GM21576 (cell line): ENCODE measurements at regions not wholly inside any gene's neighbourhood (a gene's known extent, or its start where the extent isn't known, plus 50 kb on each side); places are given as distances from the start of the nearest gene placed in this dataset.
"Not testable (repeated sequence)": the region's sequence is repeated elsewhere in the genome, so short reads cannot be mapped to it uniquely, and the experiment has no call there.

Source experiments
- ATAC-seq: cut with Tn5 transposase; IDR thresholded peaks from one replicate; pipeline ENCODE4 v1.9.1; 2021; ENCODE audit warnings: mild to moderate bottlenecking, moderate library complexity; ENCODE audit not compliant: unreplicated experiment

DNA sequence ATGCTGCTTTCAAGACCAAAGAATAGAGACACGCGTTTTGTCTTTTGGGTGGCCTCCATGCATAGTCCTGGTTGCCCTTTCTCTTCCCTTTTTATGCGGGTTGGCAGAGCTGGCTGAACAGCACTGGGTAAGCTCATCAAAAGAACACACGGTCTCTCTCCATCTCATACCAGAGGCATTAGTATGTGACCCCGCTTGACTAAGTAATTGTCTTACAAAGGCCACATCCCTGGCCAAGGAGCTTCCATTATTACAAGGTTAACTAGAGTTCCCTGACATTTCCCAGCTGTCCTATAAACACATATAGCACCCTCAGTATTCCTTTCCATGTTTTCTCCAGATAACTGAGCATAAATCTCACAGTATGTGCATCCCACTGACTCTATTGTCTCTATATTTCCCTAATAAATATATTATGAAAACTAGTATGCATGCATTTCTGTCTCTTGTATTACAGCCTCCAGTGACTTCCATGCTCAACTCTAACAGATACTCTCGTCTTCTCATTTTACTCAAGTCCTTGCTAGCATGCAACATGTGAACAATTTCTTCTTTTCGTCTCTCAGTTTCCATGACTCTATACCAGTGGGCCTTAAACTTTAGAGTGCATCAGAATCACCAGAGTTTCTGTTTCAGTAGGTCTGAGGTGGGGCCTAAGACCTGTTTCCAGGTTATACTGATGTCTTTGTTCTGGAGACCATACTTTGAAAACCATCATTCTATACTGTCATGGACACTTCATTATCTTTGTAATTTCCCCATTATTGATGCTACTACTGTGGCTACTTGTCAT lies 247.7 kb upstream of the ARSJ start:
- no peak for ATAC-seq

GRCh38 chr4:114229706-114230105 lies 250.3 kb upstream of the ARSJ start:
- no peak for ATAC-seq

GRCh38 chr4:114236171-114236769 lies 256.8 kb upstream of the ARSJ start:
- ATAC-seq, result no peak

- ATAC-seq, result no peak
Measured at GRCh38 chr4:114237997-114238396, 258.6 kb upstream of the ARSJ start.

GRCh38 chr4:114249561-114249960 lies 270.1 kb upstream of the ARSJ start:
- ATAC-seq, result no peak

GRCh38 chr4:114249976-114250375 lies 270.5 kb upstream of the ARSJ start:
- ATAC-seq, result no peak

GRCh38 chr4:114250439-114250891 lies 271.0 kb upstream of the ARSJ start:
- ATAC-seq, result no peak

GRCh38 chr4:114251020-114251419 lies 271.6 kb upstream of the ARSJ start:
- no peak for ATAC-seq

DNA sequence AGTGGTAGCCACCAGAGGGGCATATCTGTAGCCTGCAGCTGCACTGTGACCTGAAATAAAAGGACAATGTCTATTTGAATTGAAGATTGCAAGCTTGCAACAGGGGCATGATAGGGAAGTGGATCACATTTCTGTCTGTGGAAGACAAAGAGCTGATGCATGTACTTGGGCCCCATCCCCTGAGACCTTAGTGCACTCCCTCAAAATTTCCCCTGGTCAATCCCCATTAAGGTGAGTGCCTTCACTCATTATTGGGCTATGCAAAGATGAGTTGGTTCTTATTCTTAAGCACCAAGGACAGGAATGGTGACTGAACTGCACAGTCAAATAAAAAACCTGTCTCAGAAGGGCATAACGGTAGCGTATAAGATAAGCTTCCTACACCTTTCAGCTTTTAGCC lies 273.1 kb upstream of the ARSJ start:
- no peak for ATAC-seq

- no peak for ATAC-seq
Measured at GRCh38 chr4:114257501-114257900, 278.1 kb upstream of the ARSJ start.

- ATAC-seq, result not testable (repeated sequence)
Measured at GRCh38 chr4:114262421-114262820, 283.0 kb upstream of the ARSJ start.

- ATAC-seq, result no peak
Measured at GRCh38 chr4:114263233-114263632, 283.8 kb upstream of the ARSJ start.

DNA sequence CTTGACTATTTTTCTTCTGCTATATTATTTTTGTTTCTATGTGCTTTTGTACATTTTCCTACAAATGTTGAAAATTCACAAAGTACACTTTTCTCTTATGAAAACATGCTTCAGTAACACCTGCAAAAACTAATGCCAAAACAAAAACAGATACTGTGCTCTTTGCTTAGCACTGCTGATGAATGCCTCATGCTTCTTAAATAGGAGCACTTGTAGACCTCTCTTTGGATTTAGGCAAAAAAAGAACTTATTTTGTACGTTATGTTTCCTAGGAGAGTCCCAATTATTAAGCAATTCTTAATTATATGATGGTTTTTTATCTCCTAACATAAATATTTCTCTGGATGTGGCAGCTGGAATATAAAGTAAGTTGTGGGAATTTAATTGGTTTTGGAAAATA lies 285.0 kb upstream of the ARSJ start:
- no peak for ATAC-seq

GRCh38 chr4:114264877-114265291 lies 285.4 kb upstream of the ARSJ start:
- ATAC-seq, result no peak

DNA sequence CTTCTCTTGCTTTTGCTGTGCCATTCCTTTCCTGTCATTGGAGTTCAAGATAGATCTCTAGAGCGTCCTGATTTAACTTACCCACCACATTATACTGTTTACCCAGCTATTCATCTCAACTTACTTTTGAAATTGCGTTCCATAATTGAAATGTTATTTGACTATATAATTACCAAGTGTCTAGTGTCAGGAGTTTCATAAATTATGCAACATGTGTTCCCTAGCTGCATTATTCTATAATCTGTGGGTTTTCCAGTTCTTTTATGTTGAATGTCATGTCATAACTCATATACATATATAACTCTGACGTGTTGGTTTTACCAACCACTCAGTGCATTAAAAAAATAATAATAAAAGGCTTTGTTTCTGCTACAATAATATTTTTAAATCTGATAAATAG lies 285.9 kb upstream of the ARSJ start:
- ATAC-seq, result no peak

DNA sequence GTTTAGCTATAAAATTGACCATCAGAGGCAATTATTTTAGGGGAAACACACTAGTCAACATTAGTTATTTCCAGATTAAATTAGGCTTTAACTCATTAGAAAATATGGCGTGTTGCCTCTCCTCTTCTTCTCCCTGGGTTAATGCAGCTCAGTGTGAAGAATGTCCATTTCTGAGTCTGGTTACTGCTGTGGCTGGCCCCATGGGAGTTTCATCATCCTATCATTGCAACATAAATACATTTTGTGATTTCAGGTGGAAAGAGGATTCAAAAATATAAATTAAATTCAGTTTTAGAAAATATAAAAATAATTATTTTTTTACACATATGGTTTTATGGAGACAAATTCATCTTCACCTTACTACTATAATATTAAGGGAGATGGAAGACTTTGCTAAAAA lies 288.5 kb upstream of the ARSJ start:
- no peak for ATAC-seq

DNA sequence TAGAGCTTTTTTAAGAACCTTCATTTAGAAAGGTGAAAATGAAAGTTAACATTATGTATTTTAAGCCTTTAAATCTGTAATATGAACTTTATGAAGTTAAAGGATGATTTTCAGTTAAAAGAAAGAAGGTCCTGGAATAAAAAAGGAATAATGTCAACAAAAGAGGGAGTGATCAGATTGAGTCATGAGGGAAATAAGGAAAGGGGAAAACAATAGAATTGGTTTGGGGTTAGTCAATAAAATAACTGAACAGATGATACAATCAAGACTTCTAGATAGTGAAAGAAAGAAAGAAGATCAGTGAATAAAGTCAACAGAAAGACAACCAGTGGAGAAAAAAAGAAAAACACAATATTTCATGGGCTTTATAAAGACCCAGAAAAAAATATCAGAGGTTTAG lies 291.6 kb upstream of the ARSJ start:
- ATAC-seq, result no peak

GRCh38 chr4:114272226-114272625 lies 292.8 kb upstream of the ARSJ start:
- no peak for ATAC-seq

DNA sequence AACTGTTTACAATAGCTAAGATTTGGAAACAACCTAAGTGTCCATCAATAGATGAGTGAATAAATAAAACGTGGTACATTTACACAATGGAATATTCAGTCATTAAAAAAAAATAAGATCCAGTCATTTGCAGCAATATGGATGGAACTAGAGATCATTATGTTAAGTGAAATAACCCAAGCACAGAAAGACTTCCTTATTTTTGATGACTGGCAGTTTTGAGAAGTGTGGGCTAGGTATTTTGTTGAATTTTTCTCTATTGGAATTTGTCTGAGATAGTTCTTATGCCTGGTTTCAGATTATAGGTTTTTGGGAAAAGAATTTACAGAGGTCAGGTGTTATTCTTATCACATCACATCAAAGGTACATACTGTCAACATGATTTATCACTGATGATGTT lies 293.8 kb upstream of the ARSJ start:
- no peak for ATAC-seq

GRCh38 chr4:114277690-114278089 lies 298.2 kb upstream of the ARSJ start:
- ATAC-seq, result no peak

DNA sequence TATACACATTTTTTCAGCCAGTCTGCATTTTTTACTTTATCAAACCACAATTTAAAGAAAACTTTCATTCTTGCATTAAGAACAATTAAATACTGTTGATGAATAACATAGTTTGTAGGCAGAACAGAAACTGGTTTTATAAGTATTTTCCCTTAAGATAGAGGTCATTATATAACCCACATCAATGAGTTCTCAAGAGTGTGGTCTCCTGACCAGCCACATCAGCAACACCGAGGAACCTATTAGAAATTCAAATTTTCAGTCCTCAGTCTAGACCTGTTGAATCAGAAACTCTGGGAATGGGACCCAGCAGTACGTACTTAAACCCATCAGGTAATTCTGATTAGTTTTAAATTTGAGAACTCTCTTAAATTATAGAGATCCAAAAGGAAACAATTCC lies 299.6 kb upstream of the ARSJ start:
- ATAC-seq, result no peak

- ATAC-seq, result no peak
Measured at GRCh38 chr4:114279711-114280110, 300.3 kb upstream of the ARSJ start.

DNA sequence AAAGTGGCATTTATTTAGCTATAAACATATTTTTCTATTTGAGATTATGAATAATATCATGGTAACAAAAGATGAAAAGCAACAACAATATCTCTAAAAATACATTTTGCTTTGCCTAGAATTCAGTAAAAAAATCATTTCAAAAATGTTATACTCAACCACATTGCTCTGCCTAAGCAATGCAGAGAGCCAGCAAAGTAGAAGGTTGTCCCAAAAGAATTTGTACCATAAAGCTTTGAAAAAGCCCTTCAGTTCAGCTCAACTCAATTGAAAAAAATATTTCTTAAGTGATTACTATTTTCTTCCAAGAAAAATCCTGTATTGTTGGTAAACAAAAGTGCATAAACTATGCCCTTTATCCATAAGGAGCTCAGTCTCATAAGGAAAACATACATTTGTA lies 301.2 kb upstream of the ARSJ start:
- ATAC-seq, result no peak
